ENCODE measurements at regions not wholly inside any gene's neighbourhood (a gene's known extent, or its start where the extent isn't known, plus 50 kb on each side); places are given as distances from the start of the nearest gene placed in this dataset.

DNA sequence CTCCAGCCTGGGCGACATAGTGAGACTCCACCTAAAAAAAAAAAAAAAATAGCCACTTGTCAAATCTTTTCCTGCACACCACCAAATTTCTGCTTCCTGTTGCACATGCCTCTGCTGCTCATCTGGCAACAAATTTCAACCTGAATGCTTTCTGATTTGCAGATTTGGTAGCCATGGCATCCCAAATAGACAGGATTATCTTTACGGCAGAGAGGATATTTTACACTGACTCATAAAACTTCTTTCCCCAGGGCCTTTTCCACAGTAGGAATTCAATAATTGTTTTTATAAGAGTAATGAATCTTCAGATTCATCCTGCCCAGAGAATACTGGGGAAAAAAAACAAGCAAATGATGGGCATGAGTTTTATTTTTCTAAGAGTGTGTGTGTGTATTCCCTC, 264.6 kb downstream of the FRK start:
- TF ChIP-seq, protein P1, sequence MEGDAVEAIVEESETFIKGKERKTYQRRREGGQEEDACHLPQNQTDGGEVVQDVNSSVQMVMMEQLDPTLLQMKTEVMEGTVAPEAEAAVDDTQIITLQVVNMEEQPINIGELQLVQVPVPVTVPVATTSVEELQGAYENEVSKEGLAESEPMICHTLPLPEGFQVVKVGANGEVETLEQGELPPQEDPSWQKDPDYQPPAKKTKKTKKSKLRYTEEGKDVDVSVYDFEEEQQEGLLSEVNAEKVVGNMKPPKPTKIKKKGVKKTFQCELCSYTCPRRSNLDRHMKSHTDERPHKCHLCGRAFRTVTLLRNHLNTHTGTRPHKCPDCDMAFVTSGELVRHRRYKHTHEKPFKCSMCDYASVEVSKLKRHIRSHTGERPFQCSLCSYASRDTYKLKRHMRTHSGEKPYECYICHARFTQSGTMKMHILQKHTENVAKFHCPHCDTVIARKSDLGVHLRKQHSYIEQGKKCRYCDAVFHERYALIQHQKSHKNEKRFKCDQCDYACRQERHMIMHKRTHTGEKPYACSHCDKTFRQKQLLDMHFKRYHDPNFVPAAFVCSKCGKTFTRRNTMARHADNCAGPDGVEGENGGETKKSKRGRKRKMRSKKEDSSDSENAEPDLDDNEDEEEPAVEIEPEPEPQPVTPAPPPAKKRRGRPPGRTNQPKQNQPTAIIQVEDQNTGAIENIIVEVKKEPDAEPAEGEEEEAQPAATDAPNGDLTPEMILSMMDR (IDR thresholded peaks at IDR 0.05): no peak
- TF ChIP-seq EP300 (IDR thresholded peaks at IDR 0.05; ENCODE audit: borderline replicate concordance in 1 of 2, low read depth in 1 of 2, low read length in 1 of 2) (no peak), RAD21 (IDR thresholded peaks at IDR 0.05; ENCODE audit: low read length) (no peak), NFIC (IDR thresholded peaks at IDR 0.05; ENCODE audit: borderline replicate concordance) (no peak), SIN3A (IDR thresholded peaks at IDR 0.05; ENCODE audit: borderline replicate concordance, low read depth, low read length) (no peak), CHD2 (IDR thresholded peaks at IDR 0.05; ENCODE audit: low read length, partially characterized antibody) (no peak), ELF1 (IDR thresholded peaks at IDR 0.05) (no peak)
- TF ChIP-seq, protein P2, sequence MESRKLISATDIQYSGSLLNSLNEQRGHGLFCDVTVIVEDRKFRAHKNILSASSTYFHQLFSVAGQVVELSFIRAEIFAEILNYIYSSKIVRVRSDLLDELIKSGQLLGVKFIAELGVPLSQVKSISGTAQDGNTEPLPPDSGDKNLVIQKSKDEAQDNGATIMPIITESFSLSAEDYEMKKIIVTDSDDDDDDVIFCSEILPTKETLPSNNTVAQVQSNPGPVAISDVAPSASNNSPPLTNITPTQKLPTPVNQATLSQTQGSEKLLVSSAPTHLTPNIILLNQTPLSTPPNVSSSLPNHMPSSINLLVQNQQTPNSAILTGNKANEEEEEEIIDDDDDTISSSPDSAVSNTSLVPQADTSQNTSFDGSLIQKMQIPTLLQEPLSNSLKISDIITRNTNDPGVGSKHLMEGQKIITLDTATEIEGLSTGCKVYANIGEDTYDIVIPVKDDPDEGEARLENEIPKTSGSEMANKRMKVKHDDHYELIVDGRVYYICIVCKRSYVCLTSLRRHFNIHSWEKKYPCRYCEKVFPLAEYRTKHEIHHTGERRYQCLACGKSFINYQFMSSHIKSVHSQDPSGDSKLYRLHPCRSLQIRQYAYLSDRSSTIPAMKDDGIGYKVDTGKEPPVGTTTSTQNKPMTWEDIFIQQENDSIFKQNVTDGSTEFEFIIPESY (IDR thresholded peaks at IDR 0.05; ENCODE audit: borderline replicate concordance, low read depth): no peak

All from SK-N-SH (cell line).